GM12878 (cell line): ENCODE measurements at regions not wholly inside any gene's neighbourhood (a gene's known extent, or its start where the extent isn't known, plus 50 kb on each side); places are given as distances from the start of the nearest gene placed in this dataset.

ENCODE experiments used
- BHLHE40 ChIP-seq, 2 experiments: fragments of 450-650 bp in 1 of 2; IDR thresholded peaks; 2 replicates each; pipeline ENCODE4 v1.6.1; 2011 to 2017; ENCODE audit warnings: low read depth in 2 of 2, borderline replicate concordance in 1 of 2, improper control_type of control experiment in 1 of 2, low read length in 1 of 2, mild to moderate bottlenecking in 1 of 2
- EZH2 ChIP-seq: IDR thresholded peaks from 2 replicates; pipeline ENCODE4 v1.6.1; 2012; ENCODE audit warnings: low read depth, mild to moderate bottlenecking, control low read depth, inconsistent platforms, low read length, borderline replicate concordance; ENCODE audit not compliant: control insufficient read depth
- FOXK2 ChIP-seq: fragments of 450-650 bp; IDR thresholded peaks from 2 replicates; pipeline ENCODE4 v1.6.1; 2017; ENCODE audit warnings: mild to moderate bottlenecking, moderate library complexity
- HDAC2 ChIP-seq: fragments of 200-600 bp; sonication (generic); IDR thresholded peaks from 2 replicates; pipeline ENCODE4 v1.6.1; 2017
- NFIC ChIP-seq: IDR thresholded peaks from 2 replicates; pipeline ENCODE4 v1.6.1; 2012; ENCODE audit warnings: low read depth, mild to moderate bottlenecking, inconsistent platforms, low read length, moderate library complexity
- POLR2AphosphoS2 ChIP-seq: IDR thresholded peaks from 2 replicates; pipeline ENCODE4 v1.6.1; 2011; ENCODE audit warnings: low read depth, mild to moderate bottlenecking, low read length, improper control_type of control experiment, moderate library complexity
- RBBP5 ChIP-seq: fragments of 200-600 bp; sonication (generic); conservative IDR thresholded peaks from 2 replicates; pipeline ENCODE4 v1.6.1; 2016
- SPI1 ChIP-seq: IDR thresholded peaks from 2 replicates; pipeline ENCODE4 v1.6.1; 2011; ENCODE audit warnings: low read depth, mild to moderate bottlenecking, low read length, moderate library complexity, borderline replicate concordance; ENCODE audit not compliant: insufficient read depth
- TF ChIP-seq, protein P1 (sequence below): IDR thresholded peaks from 2 replicates; pipeline ENCODE4 v1.6.1; 2011; ENCODE audit warnings: borderline replicate concordance, low read depth, mild to moderate bottlenecking, moderate library complexity, low read length; ENCODE audit not compliant: insufficient read depth, poor library complexity, severe bottlenecking

DNA sequence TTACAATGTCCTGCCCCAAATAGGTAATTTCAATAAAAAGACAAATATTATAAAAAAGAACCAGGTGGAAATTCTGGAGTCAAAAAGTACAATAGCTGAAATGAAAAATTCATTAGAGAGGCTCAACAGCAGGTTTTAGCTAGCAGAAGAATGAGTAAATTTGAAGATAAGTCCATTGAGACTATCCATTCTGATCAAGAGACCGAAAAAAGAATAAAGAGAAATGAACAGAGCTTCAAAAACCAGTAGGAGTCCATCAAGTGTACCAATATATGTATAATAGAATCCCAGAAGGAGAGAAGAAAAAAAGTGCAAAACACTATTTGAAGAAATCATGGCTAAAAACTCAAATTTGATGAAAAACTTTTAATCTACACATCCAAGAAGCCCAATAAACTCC, 60.5 kb upstream of the POMGNT2 start:
- TF ChIP-seq SPI1 (no peak), FOXK2 (no peak), POLR2AphosphoS2 (no peak), EZH2 (no peak), BHLHE40 (IDR thresholded peaks at IDR 0.05; ENCODE audit: borderline replicate concordance in 1 of 2, low read depth in 2 of 2, low read length in 1 of 2) (no peak), HDAC2 (no peak), NFIC (no peak), RBBP5 (no peak)
- TF ChIP-seq, protein P1, sequence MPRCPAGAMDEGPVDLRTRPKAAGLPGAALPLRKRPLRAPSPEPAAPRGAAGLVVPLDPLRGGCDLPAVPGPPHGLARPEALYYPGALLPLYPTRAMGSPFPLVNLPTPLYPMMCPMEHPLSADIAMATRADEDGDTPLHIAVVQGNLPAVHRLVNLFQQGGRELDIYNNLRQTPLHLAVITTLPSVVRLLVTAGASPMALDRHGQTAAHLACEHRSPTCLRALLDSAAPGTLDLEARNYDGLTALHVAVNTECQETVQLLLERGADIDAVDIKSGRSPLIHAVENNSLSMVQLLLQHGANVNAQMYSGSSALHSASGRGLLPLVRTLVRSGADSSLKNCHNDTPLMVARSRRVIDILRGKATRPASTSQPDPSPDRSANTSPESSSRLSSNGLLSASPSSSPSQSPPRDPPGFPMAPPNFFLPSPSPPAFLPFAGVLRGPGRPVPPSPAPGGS, result no peak
